Neuron (in vitro differentiated cells): ENCODE measurements at regions not wholly inside any gene's neighbourhood (a gene's known extent, or its start where the extent isn't known, plus 50 kb on each side); places are given as distances from the start of the nearest gene placed in this dataset.

Experiments
- H2AFZ ChIP-seq: one replicate; pipeline ENCODE4 v1.6.1; 2013; ENCODE audit warnings: low read depth, mild to moderate bottlenecking, inconsistent platforms, low read length, moderate library complexity
- H3K27me3 ChIP-seq: one replicate; pipeline ENCODE4 v1.6.1; 2013; ENCODE audit warnings: low read length; ENCODE audit not compliant: insufficient read depth
- H3K36me3 ChIP-seq: one replicate; pipeline ENCODE4 v1.6.1; 2013; ENCODE audit warnings: low read length; ENCODE audit not compliant: insufficient read depth
- H3K4me1 ChIP-seq: one replicate; pipeline ENCODE4 v1.6.1; 2013; ENCODE audit warnings: low read length; ENCODE audit not compliant: insufficient read depth
- H3K4me3 ChIP-seq: 2 replicates; pipeline ENCODE4 v1.5.1; 2013; ENCODE audit warnings: mild to moderate bottlenecking, low read length, moderate library complexity
- H3K9me3 ChIP-seq: one replicate; pipeline ENCODE4 v1.6.1; 2013; ENCODE audit warnings: low read length

DNA sequence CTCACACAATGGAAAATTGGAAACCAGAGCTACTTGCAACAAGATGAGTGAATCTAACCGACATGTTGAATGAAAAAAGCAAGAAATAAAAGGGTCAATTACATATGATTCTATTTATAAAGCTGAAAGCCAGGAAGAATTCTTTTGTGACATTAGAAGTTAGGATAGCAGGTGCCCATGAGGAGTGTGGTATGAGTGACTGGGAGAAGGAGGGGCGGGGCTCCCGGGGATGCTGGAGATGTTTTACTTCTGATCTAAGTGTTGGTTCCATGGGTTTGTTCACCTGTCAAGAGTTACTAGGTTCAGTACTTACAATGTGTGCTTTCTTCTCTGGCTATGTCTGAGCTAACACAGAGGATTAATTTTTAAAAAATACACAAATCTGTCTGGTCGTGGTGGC lies 60.8 kb downstream of the NSMCE3 start:
- H3K36me3 ChIP-seq: no peaks in the 10 kb centered on the region
- H3K27me3 ChIP-seq: no peaks in the 10 kb centered on the region
- H3K9me3 ChIP-seq: peaks cover 5% of the 10 kb centered on the region
- peaks cover 4% of the 10 kb centered on the region for H3K4me1 ChIP-seq
- no peak overlapping the region for H3K4me3 ChIP-seq
- H2AFZ ChIP-seq: no peak overlapping the region

DNA sequence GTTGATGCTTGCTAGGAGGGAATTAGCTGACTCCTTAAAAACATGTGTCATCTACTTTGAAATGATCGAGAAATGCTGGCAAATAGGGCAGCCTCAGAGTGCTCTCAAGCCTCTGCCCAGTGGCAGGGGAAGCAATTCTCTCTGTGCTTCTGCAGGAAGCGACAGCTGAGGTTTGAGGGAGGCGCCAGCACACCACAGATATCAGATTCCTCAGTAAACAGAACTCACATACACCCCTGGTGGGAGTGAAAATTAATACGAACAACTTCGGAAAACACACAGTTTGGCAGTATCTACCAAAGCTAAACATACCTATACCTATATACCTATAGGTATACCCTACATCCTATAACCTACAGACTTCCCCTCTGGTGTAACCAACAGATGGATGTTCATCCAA lies 61.3 kb downstream of the NSMCE3 start:
- no peaks in the 10 kb centered on the region for H3K36me3 ChIP-seq
- no peak overlapping the region for H2AFZ ChIP-seq
- H3K4me3 ChIP-seq: no peak overlapping the region
- H3K27me3 ChIP-seq: no peaks in the 10 kb centered on the region
- H3K9me3 ChIP-seq: peaks cover 5% of the 10 kb centered on the region
- H3K4me1 ChIP-seq: peaks cover 4% of the 10 kb centered on the region

DNA sequence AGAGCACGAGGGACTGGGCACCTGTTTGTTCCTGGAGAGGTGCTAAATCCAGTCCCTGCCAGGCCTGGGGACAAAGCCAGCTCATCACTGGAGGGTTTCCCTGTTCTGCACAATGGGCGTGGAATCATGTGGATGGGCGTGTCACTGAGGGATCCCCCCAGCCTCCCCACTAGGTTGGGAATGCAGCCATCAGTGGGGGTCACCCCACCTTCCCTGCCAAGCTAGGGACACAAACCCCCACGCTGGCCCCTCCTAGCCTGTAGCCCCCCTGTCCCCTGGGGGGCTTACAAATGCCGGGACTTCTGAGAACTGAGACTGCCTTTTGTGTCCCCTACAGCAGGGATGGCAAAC lies 61.9 kb downstream of the NSMCE3 start:
- no peak overlapping the region for H3K4me3 ChIP-seq
- H3K4me1 ChIP-seq: peaks cover 4% of the 10 kb centered on the region
- H3K27me3 ChIP-seq: no peaks in the 10 kb centered on the region
- H2AFZ ChIP-seq: no peak overlapping the region
- peaks cover 5% of the 10 kb centered on the region for H3K9me3 ChIP-seq
- no peaks in the 10 kb centered on the region for H3K36me3 ChIP-seq

DNA sequence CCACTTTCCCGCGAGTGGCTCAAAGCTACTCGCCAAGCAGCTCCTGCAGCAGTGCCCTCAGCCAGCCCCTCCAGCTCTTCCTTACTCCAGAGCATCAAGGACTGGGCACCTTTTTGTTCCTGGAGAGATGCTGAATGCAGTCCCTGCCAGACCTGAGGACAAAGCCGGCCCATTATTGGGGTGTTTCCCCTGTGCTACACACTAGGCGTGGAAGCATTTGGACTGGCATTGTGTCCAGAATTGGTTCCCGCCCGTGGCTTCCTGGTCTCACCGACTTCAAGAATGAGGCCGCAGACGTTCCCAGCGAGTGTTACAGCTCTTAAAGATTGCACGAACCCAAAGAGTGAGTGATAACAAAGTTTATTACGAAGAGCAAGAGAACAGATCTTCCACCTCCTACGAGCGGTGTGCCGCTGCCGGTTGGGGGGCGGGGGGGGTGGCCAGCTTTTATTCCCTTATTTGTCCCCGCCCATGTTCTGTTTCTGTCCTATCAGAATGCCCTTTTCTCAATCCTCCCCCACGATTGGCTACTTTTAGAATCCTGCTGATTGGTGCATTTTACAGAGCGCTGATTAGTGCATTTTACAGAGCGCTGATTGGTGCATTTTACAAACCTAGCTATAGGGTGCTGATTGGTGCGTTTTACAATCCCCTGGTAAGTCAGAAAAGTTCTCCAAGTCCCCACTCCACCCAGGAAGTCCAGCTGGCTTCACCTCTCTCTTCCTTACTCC lies 62.4 kb downstream of the NSMCE3 start:
- H3K9me3 ChIP-seq: peaks cover 5% of the 10 kb centered on the region

DNA sequence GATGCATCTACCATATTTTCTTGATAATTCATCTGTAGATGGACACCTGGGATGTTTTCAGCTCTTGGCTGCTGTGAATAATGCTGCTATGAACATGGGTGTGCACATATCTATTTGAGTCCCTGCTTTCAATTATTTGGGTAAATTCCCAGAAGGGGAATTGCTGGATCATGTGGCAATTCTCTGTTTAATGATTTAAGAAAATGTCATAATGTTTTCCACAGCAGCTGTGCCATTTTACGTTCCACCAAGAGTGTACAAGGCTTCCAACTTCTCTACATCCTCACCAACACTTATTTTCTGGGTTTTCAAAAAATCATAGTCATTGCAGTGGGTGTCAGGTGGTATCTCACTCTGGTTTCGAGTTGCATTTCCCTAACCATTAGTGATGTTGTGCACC lies 64.4 kb downstream of the NSMCE3 start:
- Histone ChIP-seq H3K27me3 (no peaks in the 10 kb centered on the region), H2AFZ (no peak overlapping the region), H3K9me3 (peaks cover 2% of the 10 kb centered on the region), H3K36me3 (no peaks in the 10 kb centered on the region), H3K4me3 (no peak overlapping the region), H3K4me1 (peaks cover 4% of the 10 kb centered on the region)

More for the DNA sequence above, 62.4 kb downstream of the NSMCE3 start:
- Histone ChIP-seq H3K4me1 (peaks cover 4% of the 10 kb centered on the region), H3K27me3 (no peaks in the 10 kb centered on the region), H2AFZ (no peak overlapping the region), H3K36me3 (no peaks in the 10 kb centered on the region), H3K4me3 (no peak overlapping the region)

DNA sequence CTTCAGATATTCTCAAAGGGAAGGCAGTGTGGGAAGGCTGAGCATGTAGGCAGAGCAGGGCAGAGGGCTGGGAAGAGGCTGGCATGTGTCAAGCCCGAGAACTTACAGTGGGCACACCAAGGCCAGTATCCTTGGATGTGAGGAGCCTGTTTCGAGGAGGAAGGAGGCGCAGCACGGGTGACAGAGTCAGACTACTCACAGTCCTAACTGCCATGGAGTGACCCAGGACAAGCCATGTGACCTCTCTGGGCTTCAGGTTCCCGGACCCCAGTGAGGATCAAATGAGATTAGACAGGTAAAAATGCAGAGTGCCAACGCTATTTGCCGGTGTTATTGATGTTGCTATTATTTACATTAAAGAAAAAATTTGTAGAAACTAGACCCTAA lies 65.3 kb downstream of the NSMCE3 start:
- peaks cover 4% of the 10 kb centered on the region for H3K4me1 ChIP-seq
- no peak overlapping the region for H3K4me3 ChIP-seq
- no peaks in the 10 kb centered on the region for H3K27me3 ChIP-seq
- H3K36me3 ChIP-seq: no peaks in the 10 kb centered on the region
- H2AFZ ChIP-seq: no peak overlapping the region
- H3K9me3 ChIP-seq: no peaks in the 10 kb centered on the region

DNA sequence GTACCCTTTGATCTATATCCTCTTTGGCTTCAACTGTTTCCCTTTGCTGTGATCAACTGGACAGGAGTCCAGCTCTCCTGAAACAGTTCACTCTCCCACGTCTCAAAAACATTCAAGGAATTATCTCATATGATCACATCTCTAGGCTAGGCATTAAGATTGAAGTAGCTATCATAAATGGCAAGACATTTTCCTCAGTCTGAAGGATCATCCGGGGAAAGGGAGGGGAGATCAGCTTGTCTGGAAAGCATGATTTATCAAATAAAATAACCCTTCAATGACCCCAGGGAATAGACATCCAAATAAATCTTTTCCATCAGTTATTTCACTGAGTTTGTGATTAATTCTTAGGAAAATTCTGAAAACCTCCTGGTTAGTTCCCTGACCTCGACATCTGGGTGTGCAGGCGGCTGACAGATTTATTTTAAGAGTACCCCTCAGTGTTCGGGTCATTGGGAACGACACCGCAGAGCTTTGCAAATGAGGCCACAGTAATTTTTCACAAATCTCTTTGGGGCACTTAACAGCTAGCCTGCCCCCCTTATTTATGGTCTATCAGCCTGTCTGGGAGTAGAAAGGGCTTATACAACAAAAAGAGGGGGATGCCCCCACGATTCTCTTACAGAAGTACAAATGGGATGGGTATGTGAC lies 65.8 kb downstream of the NSMCE3 start:
- Histone ChIP-seq H3K9me3 (no peaks in the 10 kb centered on the region), H2AFZ (no peak overlapping the region), H3K36me3 (no peaks in the 10 kb centered on the region), H3K4me3 (no peak overlapping the region), H3K4me1 (peaks cover 4% of the 10 kb centered on the region), H3K27me3 (no peaks in the 10 kb centered on the region)

DNA sequence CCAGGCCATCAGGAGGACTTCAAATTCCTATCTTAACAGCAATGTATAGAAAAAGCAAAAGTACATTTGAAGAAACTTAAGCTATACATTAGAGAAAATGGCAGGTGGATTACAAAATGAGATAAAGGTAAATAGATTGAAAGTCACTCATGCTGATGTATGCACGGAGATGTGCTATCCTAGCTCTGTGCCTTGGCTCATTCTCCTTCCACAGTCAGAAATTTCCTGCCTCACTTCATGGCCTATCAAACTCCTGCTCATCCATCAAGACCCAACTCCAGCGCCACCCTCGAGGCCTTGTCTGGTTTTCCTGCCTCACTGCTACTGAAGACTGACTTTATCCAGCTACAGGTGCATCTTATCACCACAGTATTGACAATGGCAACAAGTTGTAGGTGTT lies 72.9 kb downstream of the NSMCE3 start:
- Histone ChIP-seq H3K9me3 (no peaks in the 10 kb centered on the region), H3K4me3 (peak overlapping the region; percentile 20), H2AFZ (peak overlapping the region; percentile 21), H3K27me3 (no peaks in the 10 kb centered on the region), H3K4me1 (peaks cover 18% of the 10 kb centered on the region), H3K36me3 (no peaks in the 10 kb centered on the region)

DNA sequence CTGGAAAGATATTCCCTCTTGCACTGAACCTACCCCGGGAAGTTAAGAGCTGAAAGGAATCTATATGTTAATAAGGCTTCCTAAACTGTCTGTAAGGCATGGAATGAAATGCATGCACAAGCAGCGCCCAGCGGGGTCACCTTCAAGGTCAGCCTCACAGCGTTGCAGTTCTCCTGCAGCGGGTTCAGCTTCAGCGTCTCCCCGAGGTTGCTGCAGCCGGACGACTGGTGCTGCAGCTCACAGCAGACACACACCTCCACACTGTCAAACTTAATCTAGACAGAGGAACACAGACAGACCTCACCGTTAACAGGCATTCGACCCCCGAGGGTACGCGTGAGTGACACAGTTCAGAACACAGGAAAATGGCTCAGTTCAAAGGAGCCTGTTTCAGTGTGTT lies 73.3 kb downstream of the NSMCE3 start:
- peak overlapping the region; percentile 20 for H3K4me3 ChIP-seq
- no peaks in the 10 kb centered on the region for H3K36me3 ChIP-seq
- H3K4me1 ChIP-seq: peaks cover 18% of the 10 kb centered on the region
- peak overlapping the region; percentile 21 for H2AFZ ChIP-seq
- H3K9me3 ChIP-seq: no peaks in the 10 kb centered on the region
- no peaks in the 10 kb centered on the region for H3K27me3 ChIP-seq

DNA sequence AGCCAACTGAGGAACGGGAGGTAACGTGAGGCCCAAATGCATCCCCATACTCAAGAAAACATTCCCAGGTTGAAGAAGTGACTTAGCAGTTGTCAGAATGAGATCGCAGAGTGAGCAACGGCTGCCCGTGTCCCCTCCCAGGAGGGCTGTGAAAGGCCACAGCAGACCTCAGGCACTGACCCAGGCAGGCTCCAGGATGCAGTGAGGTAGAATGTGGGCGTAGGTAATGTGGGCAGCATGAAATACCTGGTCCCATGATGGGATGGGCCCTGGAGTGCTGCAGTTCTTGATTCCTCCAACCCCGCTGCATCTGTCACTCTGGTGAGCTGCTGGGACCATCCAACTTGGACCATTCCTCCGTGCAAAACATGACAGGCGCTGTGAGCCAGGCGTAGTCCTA lies 74.8 kb downstream of the NSMCE3 start:
- Histone ChIP-seq H3K36me3 (no peaks in the 10 kb centered on the region), H3K27me3 (no peaks in the 10 kb centered on the region), H3K4me3 (no peak overlapping the region), H3K9me3 (no peaks in the 10 kb centered on the region), H2AFZ (no peak overlapping the region), H3K4me1 (peaks cover 18% of the 10 kb centered on the region)

DNA sequence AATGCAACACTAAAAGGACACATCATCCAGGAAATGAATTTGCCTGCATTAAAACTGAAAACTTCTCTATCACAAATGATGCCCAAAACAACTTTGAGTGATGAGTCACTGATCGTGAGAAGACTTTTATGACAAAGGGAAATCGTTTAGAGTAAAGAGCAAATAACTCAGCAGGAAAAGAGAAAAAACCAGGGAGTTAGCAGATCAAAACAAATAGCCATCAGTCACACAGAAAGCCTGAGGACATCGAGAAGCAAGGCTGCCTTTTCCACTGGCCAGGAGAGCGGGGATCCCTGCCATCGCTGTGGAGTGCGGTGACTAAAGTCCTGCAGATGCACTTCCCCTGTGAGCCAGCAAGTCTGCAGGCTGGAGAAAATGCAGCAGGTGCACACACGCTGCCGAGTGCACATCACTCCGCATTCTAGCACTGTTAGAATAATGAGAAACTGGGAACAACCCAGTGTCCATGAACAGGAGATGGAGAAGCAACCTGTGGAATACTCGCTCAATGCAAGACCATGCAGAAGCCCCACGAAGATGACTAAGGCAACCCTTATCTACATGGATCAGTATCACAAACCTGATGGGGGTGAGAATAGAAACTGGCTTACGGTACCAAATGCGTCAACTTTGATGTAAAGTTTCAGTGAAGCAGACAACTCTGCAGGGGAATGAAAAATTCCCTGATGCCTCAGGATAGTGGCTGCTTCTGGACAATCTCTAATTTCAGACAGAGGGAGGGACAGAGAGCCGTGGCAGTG lies 86.4 kb downstream of the NSMCE3 start:
- no peak overlapping the region for H3K4me3 ChIP-seq
- H3K36me3 ChIP-seq: no peaks in the 10 kb centered on the region
- H3K4me1 ChIP-seq: peaks cover 3% of the 10 kb centered on the region
- no peaks in the 10 kb centered on the region for H3K9me3 ChIP-seq
- H3K27me3 ChIP-seq: no peaks in the 10 kb centered on the region
- H2AFZ ChIP-seq: no peak overlapping the region

DNA sequence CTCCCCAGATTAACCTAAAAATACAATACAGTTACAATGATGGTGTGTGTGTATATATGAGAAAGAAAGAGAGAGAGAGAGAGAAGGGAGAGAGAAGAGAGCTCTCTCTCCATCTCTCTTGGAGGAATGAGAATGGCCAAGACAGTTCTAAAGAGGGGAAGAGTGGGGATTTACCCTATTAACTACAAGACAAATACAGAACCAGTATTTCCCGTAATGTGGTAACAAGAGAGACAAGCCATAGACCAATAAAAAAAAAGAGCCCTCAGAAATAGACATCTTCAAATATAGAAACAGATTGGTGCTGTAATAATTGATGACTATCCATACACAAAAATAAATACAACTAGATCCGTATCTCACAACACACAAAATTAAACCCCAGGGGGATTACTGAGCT lies 87.0 kb downstream of the NSMCE3 start:
- Histone ChIP-seq H3K27me3 (no peaks in the 10 kb centered on the region), H3K36me3 (no peaks in the 10 kb centered on the region), H3K9me3 (no peaks in the 10 kb centered on the region), H3K4me3 (no peak overlapping the region), H3K4me1 (peaks cover 3% of the 10 kb centered on the region), H2AFZ (no peak overlapping the region)
